GM18508 (cell line): ENCODE measurements at regions not wholly inside any gene's neighbourhood (a gene's known extent, or its start where the extent isn't known, plus 50 kb on each side); places are given as distances from the start of the nearest gene placed in this dataset.

Source experiments
- ATAC-seq: cut with Tn5 transposase; IDR thresholded peaks from one replicate; pipeline ENCODE4 v1.9.1; 2021; ENCODE audit warnings: moderate number of reproducible peaks; ENCODE audit not compliant: insufficient read depth, unreplicated experiment

DNA sequence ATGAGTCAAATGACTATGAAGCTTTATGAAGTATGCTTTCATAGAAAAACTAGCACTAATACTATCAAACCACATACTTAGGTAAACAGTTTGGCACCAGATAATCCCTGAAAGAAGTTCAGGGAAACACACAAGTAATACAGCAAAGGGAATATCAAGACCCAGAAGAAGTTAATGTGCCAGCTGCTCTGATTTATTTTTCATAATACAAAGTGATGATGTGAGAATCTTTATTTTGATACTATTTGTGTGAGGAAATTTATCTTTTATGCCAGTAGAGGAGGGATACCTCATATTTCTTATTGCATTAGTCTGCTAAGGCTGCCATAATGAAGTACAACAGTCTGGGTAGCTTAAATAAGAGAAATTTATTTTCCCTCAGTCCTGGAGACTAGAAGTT, 67.7 kb upstream of the ANO3 start:
- no peak for ATAC-seq

DNA sequence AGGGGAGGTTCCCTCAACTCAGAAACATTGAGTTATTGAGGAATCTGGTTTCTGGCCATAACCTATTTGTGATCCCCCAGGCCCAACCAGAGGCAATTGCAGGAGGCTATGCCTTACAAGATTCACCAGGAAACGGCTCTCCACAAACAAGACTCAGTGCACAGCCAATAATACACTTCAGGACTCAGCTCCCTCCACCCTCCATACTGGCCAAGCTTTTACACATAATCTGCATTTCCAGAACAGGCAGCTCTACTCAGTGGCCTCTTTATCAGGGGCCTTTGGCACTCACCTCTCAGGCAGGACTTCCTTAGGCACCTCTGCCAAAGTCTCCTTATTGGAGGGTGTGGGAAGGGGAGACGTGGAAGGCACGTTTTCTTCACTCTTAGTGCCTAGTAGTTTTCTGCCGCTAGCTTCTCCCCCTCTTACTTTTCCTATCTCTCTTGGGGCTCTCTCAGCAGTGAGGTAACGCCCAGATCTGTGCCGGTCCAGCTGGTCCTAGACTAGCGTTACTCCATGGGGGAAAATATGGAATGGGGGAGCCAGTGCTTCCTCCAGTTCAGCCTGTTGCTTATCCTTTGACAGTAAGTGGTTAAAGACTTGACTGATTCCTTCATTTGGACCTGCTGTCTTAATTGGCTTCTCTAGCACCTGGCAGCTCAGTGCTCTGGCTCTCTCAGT, 62.8 kb upstream of the ANO3 start:
- ATAC-seq, result no peak

DNA sequence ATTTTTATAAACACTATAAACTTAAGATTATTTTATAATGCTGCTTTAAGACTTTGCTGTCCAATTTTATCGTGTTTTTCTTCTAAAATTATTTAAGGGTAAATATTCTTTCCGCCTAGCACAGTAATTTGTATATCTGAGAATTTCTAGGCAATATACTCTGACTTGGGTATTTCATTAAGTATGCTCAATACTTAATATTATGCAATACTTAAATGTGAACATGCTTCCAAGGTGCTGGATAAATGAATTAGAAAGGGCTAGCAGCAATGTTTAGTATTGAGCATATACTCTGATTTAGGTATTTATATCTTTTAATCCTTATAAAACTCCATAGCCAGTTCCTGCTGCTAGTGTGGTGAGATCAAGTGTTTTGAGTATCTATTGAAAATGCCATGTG, 60.3 kb upstream of the ANO3 start:
- ATAC-seq, result no peak

DNA sequence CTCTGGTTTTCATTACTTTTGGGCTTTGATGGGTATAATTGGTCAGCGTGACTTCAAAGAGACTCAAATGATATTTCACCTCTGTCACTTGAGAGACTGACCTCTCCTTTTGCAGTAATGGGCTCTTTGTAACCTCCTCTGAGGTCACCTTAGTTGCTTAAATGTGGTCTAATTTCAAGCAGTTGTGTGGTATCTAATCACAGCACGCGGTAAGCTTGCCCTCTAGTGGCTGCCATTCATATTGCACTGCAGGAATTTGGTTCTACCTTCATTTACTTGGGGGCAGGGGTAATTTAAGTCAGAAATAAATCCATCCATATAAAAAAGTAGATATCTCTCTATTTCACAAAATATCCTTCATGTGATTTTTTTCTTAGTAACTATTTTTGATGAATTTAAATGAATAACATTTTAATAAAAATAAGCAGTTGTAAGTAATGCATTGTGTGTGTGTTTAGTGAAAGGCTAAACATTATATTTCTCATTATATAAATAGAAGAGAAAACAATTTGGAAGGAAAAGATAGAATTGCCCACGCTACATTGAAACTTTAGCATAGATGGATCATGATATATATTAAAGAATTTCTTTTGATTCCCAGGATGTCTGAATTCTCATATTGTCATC, 55.0 kb upstream of the ANO3 start:
- peak; percentile 85 for ATAC-seq

DNA sequence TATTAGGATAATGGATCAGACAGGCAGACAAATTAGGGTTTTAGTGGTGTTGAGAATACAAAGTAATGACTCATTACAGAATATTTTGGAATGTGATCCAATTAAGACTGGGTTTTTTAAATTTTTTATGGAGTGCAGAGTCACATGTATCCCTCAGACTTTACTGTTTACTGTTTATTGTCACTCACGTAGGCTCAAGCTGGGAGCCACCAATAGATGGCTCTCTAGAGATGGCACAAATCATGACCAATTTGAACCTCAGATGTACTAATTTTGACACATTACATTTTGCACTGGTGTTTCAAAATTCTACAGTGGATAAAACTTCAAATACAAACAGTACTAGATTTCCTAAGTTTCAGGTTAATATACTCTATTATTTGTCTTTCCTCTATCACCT, 53.6 kb upstream of the ANO3 start:
- no peak for ATAC-seq
